LNCaP clone FGC (cell line): ENCODE measurements at regions not wholly inside any gene's neighbourhood (a gene's known extent, or its start where the extent isn't known, plus 50 kb on each side); places are given as distances from the start of the nearest gene placed in this dataset.

ENCODE experiments used
- DNase-seq: peaks from one replicate; pipeline ENCODE4 v3.0.0-alpha.2; 2011; ENCODE audit warnings: low read depth
- H3K4me3 ChIP-seq: 2 replicates; pipeline ENCODE4 v1.5.1; 2011; ENCODE audit warnings: mild to moderate bottlenecking, low read depth, low read length, control low read depth
- TF ChIP-seq, protein P1 (sequence below): IDR thresholded peaks from 2 replicates; pipeline ENCODE4 v1.5.1; 2012; ENCODE audit warnings: mild to moderate bottlenecking; ENCODE audit not compliant: control insufficient read depth, insufficient read depth; ENCODE audit errors: extremely low read depth

DNA sequence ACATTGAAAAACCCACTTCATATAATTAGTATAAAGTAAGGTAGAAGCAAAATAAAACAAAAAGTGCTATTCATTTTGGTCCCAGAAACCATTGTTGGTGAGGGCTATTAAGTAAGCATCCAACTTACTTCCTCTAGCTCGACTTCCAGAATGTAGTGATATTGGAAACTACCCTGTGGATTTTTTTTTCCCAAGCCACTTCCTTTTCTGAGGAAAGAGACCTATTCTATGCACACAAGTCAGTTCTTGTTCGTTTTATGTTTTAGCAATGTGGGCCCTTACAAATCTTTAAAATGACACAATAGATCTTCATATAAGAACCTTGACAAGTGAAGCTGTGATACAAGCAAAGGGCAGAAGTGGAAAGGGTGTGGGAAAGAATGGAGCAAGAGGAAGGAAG is 402.0 kb upstream of the TBL1XR1 start:
- no peak for DNase-seq
- no peak overlapping the region for H3K4me3 ChIP-seq
- TF ChIP-seq, protein P1, sequence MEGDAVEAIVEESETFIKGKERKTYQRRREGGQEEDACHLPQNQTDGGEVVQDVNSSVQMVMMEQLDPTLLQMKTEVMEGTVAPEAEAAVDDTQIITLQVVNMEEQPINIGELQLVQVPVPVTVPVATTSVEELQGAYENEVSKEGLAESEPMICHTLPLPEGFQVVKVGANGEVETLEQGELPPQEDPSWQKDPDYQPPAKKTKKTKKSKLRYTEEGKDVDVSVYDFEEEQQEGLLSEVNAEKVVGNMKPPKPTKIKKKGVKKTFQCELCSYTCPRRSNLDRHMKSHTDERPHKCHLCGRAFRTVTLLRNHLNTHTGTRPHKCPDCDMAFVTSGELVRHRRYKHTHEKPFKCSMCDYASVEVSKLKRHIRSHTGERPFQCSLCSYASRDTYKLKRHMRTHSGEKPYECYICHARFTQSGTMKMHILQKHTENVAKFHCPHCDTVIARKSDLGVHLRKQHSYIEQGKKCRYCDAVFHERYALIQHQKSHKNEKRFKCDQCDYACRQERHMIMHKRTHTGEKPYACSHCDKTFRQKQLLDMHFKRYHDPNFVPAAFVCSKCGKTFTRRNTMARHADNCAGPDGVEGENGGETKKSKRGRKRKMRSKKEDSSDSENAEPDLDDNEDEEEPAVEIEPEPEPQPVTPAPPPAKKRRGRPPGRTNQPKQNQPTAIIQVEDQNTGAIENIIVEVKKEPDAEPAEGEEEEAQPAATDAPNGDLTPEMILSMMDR = no peak

DNA sequence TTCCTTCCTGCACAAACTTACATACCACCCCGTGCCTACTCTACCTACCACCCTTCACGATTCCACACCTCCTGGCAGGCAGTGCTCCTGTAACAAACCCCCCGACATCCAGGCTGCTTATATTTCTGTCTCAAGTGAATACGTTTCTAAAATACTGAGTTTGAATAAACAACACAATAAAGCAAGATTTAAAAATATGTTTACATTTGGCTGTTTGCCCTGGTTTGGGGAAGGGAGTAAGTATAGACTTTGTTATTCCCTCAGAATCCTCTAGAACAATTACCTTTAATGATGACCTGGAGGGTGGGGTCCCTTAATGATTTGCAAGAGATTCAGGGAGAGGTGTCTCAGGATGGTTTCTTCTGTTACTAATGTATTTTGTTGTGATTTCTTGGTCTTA is 402.6 kb upstream of the TBL1XR1 start:
- DNase-seq = no peak
- TF ChIP-seq, protein P1 = no peak
- H3K4me3 ChIP-seq = no peak overlapping the region

DNA sequence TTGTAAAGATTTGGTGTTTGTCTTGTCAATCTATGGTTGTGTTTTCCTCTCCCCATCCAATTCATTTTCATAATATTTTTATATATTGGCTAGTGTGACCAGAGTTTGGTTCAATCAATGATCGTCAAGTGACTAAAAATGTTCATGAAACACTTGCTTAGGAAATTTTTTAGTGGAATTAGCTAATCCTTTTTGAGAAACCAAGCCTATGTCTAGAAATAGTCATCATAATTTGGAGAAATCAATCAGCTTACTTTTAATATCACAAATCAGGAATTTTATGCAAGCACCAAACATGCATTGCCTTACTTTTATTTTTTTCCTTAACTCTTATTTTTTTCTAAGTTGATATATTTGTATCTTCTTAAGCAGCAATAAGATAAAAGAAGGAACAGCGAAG is 403.1 kb upstream of the TBL1XR1 start:
- no peak for DNase-seq
- TF ChIP-seq, protein P1 = no peak
- no peak overlapping the region for H3K4me3 ChIP-seq

DNA sequence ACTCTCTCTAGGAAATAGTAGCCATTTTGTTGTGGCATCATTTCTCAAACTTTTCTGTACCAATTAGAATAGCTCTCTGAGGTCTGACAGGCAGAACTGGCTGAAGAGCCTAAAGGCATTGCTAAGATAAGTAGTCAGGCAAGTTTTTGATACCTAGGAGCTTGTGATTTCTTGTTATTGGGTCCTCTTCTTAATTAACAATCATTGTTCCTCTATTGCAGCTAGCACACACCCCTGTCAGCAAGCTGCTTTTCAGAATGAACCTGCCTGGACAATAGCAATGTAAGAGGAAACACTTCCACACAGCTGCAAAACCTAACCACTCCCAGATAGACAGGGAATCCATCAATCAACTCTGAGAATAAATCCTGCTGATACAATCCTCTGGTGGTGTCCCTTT is 403.9 kb upstream of the TBL1XR1 start:
- no peak overlapping the region for H3K4me3 ChIP-seq
- DNase-seq = no peak
- TF ChIP-seq, protein P1 = no peak

DNA sequence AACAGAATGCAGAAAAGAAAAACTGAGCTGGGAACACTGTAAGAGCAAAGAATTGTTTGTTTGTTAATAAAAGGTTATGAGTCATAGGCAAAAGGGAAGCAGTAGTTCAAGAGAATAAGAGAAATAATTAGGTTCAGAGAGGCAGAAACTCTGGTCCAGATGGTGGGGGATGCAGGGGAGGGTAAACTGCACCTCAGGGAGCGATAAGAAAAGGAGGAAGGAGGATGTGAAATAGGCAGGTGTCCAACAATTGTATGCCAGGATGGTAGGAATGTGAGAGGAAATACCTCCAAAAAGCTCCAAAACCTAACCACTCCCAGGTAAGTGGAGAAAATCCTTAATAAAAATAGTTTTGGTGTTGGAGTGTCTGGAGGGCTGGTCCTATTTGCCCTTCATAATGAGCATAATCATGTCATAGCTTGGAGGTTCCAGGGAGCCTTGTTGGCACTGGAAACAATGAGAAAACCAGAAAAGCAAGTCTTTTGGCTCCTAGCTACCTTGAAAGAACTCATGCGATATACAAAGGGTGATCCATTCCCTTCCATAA is 405.4 kb upstream of the TBL1XR1 start:
- TF ChIP-seq, protein P1 = no peak
- DNase-seq = no peak
- no peak overlapping the region for H3K4me3 ChIP-seq

DNA sequence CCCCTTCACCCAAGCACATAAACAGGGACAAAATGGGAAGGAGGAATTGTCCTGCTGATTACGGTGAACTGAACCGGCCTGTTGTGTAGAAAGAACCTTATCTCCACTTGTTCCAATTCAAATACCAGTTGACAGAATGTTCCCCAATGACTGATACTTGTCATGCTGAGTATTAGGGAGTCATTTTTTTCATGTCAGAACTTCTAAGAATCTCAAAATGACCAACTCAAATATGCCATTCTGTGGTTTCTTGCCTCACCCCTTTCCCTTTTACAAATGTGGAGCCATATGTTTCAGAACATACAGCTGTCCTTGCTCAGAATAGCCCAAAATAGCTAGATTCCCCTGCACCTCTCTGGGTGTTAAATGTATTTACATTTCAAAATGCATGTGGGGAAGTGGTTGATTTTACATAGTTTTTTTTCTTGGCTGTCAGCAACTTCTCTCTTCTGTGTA is 405.9 kb upstream of the TBL1XR1 start:
- TF ChIP-seq, protein P1 = no peak
- no peak for DNase-seq

DNA sequence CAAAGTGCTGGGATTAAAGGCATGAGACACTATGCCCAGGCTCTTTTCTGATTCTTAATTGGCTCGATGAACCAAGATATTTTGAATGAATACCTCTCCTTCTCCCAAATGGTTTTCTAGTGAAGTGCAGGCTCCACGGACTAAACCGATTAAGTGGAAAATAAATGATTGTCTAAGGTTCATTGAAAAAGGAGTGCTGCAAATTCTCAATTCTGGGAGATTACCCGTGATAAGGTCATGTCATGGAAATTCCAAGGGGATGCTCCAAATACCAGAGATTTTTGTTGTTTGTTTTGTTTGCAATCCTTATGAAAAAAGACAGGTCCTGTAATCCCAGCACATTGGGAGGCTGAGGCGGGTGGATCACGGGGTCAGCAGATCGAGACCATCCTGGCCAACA is 406.9 kb upstream of the TBL1XR1 start:
- H3K4me3 ChIP-seq = no peak overlapping the region
- TF ChIP-seq, protein P1 = no peak
- no peak for DNase-seq

More for the DNA sequence above, 405.9 kb upstream of the TBL1XR1 start:
- H3K4me3 ChIP-seq = no peak overlapping the region
